ENCODE measurements at regions not wholly inside any gene's neighbourhood (a gene's known extent, or its start where the extent isn't known, plus 50 kb on each side); places are given as distances from the start of the nearest gene placed in this dataset.

DNA sequence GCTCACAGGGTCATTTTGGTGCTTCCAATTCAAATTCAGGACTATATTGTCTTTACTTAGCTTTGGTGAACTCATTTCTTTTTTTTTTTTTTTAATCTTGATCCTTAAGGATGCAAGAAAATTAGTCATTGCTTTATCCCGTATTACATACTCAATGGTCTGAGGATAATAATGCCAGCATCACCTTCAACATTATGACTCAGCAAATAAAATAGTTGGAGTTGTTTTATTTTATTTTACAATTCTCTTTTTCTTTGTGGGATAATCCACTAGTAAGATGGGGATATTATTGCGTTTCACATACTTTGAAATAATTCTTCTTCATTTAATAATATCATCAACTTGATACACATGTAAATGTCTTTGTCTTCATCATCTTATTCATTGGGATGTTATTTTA is 954.9 kb upstream of the GYPC start:
- TF ChIP-seq POLR2A (IDR thresholded peaks at IDR 0.05) = no peak
- no peak for TF ChIP-seq CTCF (IDR thresholded peaks at IDR 0.05)

All from lower leg skin (tissue), 3 donors.